Spleen (tissue), 11 donors: ENCODE measurements at regions not wholly inside any gene's neighbourhood (a gene's known extent, or its start where the extent isn't known, plus 50 kb on each side); places are given as distances from the start of the nearest gene placed in this dataset.

ENCODE experiments used
- DNase-seq: peaks from one replicate; pipeline ENCODE4 v3.0.0-alpha.2; 2020
- H3K27ac ChIP-seq, 8 donors: fragments of 200-600 bp; sonication (generic) in 7 of 8; 1 replicate in 4 of 8; 2 replicates in 4 of 8; pipeline versions ENCODE4 v1.5.0 to v1.8.0; 2016 to 2021; ENCODE audit warnings: inconsistent platforms in 4 of 8, mild to moderate bottlenecking in 4 of 8, moderate library complexity in 1 of 8
- H3K27me3 ChIP-seq, 7 donors: fragments of 200-600 bp; sonication (generic) in 6 of 7; replicated peaks in 1 of 7; 1 replicate in 4 of 7; 2 replicates in 3 of 7; pipeline versions ENCODE4 v1.5.0 to v1.8.0; 2016 to 2021; ENCODE audit warnings: inconsistent platforms in 3 of 7, mild to moderate bottlenecking in 1 of 7
- H3K36me3 ChIP-seq, 6 donors: fragments of 200-600 bp; sonication (generic) in 5 of 6; 1 replicate in 4 of 6; 2 replicates in 2 of 6; pipeline versions ENCODE4 v1.5.0 to v1.8.0; 2016 to 2021; ENCODE audit warnings: inconsistent platforms in 2 of 6
- H3K4me1 ChIP-seq, 6 donors: fragments of 200-600 bp; sonication (generic) in 5 of 6; 1 replicate in 3 of 6; 2 replicates in 3 of 6; pipeline versions ENCODE4 v1.5.0 to v1.8.0; 2016 to 2021; ENCODE audit warnings: inconsistent platforms in 3 of 6
- H3K4me3 ChIP-seq, 8 donors: fragments of 200-600 bp; sonication (generic) in 7 of 8; 1 replicate in 4 of 8; 2 replicates in 4 of 8; pipeline versions ENCODE4 v1.5.0 to v1.8.0; 2016 to 2021; ENCODE audit warnings: inconsistent platforms in 4 of 8, mild to moderate bottlenecking in 4 of 8, moderate library complexity in 2 of 8
- H3K9me3 ChIP-seq, 8 donors: fragments of 200-600 bp; sonication (generic) in 7 of 8; 1 replicate in 4 of 8; 2 replicates in 4 of 8; pipeline versions ENCODE4 v1.5.0 to v1.8.0; 2016 to 2021; ENCODE audit warnings: inconsistent platforms in 4 of 8
- POLR2A ChIP-seq, 3 donors: fragments of 450-650 bp; IDR thresholded peaks; one replicate each; pipeline ENCODE4 v1.5.1; 2017; ENCODE audit warnings: antibody characterized with exemption in 3 of 3, mild to moderate bottlenecking in 1 of 3
- POLR2AphosphoS5 ChIP-seq, 3 donors: sonication (generic); formaldehyde crosslinking; IDR thresholded peaks; one replicate each; pipeline ENCODE4 v1.5.1; 2017; ENCODE audit warnings: antibody characterized with exemption in 3 of 3
- WGBS, 5 donors: extraction: QIAGEN DNeasy Blood & Tissue Kit in 3 of 5; methylation state at CpG; one replicate each; pipeline versions ENCODE4 v1.1.5 to v1.1.7; 2013 to 2018; 5-methylcytosine and 5-hydroxymethylcytosine counted together
- intact Hi-C: fragments of 100-400 bp; cut with DNase I; formaldehyde crosslinking; loops from one replicate; pipeline ENCODE4 v1.15.0; 2023; ENCODE audit warnings: low total_unique reads
- TF ChIP-seq, protein P1 (sequence below), 11 experiments: fragments of 200-600 bp in 7 of 11; fragments of 450-650 bp in 4 of 11; sonication (generic) in 4 of 11; IDR thresholded peaks in 8 of 11; conservative IDR thresholded peaks in 3 of 11; 1 replicate in 7 of 11; 2 replicates in 4 of 11; pipeline versions ENCODE4 v1.4.0 to v1.8.0; 2016 to 2021; ENCODE audit warnings: antibody characterized with exemption in 11 of 11, inconsistent platforms in 4 of 11, mild to moderate bottlenecking in 1 of 11
- donor health status: healthy with polysubstance abuse.
- donor health status: DM: no; HTN: no; CAD: no; lungs with moderate emphysema.
- donor health status: DM: no; HTN: no; CAD: no.
- donor health status: Bipolar disorder and iron deficiency.
- donor health status: healthy.
- donor health status: DM: no; HTN: no; CAD: no.
- donor health status: DM: yes; HTN: yes; CAD: no.

- H3K4me3 ChIP-seq: no peak overlapping the region
- WGBS, 5 donors: 63 to 67% (median 65%) methylated on average over 3 of the region's 3 CpGs
- peaks cover 0 to 13% (median 5%) of the 10 kb centered on the region in 8 donors for H3K9me3 ChIP-seq
- no peaks in the 10 kb centered on the region for H3K4me1 ChIP-seq
- intact Hi-C loops: no loop called here
- H3K36me3 ChIP-seq: no peaks in the 10 kb centered on the region
- no peak for DNase-seq
- TF ChIP-seq POLR2A (IDR thresholded peaks at IDR 0.05) (no peak), POLR2AphosphoS5 (IDR thresholded peaks at IDR 0.05) (no peak)
- TF ChIP-seq, protein P1, sequence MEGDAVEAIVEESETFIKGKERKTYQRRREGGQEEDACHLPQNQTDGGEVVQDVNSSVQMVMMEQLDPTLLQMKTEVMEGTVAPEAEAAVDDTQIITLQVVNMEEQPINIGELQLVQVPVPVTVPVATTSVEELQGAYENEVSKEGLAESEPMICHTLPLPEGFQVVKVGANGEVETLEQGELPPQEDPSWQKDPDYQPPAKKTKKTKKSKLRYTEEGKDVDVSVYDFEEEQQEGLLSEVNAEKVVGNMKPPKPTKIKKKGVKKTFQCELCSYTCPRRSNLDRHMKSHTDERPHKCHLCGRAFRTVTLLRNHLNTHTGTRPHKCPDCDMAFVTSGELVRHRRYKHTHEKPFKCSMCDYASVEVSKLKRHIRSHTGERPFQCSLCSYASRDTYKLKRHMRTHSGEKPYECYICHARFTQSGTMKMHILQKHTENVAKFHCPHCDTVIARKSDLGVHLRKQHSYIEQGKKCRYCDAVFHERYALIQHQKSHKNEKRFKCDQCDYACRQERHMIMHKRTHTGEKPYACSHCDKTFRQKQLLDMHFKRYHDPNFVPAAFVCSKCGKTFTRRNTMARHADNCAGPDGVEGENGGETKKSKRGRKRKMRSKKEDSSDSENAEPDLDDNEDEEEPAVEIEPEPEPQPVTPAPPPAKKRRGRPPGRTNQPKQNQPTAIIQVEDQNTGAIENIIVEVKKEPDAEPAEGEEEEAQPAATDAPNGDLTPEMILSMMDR (IDR thresholded peaks at IDR 0.05 in 8 of 11, conservative IDR thresholded peaks at IDR 0.05 in 3 of 11): no peak
- H3K27ac ChIP-seq: no peak overlapping the region
- peaks cover 0 to 8% (median 0%) of the 10 kb centered on the region in 7 donors for H3K27me3 ChIP-seq
Measured at GRCh38 chr1:75984781-75985180, 52.6 kb upstream of the ASB17 start.

DNA sequence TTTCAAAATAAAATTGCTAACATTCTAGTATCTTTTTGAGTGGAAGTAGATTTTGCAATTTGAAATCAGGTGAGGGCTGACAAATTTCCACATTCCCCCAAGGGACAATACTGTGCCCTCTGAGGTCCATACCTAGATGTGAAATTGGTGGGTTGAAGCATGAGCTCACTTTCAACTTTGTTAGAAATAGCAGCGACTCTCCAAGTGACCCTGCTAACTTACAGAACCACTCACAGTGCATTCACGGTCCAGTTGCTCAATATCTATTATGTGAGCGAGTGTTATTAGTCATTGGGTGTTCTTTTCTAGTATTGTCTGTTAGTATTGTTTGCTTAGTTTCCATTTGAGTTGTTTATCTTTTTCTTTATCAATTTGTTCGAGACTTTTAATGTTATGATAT is 53.6 kb upstream of the ASB17 start:
- intact Hi-C loops: no loop called here

GRCh38 chr1:75986478-75986877 is 54.3 kb upstream of the ASB17 start:
- no peak for DNase-seq
- H3K27ac ChIP-seq: no peak overlapping the region
- peaks cover 0 to 10% (median 0%) of the 10 kb centered on the region in 7 donors for H3K27me3 ChIP-seq
- intact Hi-C loops: no loop called here
- TF ChIP-seq, protein P1 (IDR thresholded peaks at IDR 0.05 in 8 of 11, conservative IDR thresholded peaks at IDR 0.05 in 3 of 11): no peak
- TF ChIP-seq POLR2AphosphoS5 (IDR thresholded peaks at IDR 0.05) (no peak), POLR2A (IDR thresholded peaks at IDR 0.05) (no peak)
- H3K9me3 ChIP-seq: peaks cover 0 to 13% (median 5%) of the 10 kb centered on the region in 8 donors
- no peaks in the 10 kb centered on the region for H3K36me3 ChIP-seq
- H3K4me1 ChIP-seq: no peaks in the 10 kb centered on the region
- H3K4me3 ChIP-seq: no peak overlapping the region

More for the DNA sequence above, 53.6 kb upstream of the ASB17 start:
- Histone ChIP-seq H3K4me1 (no peaks in the 10 kb centered on the region), H3K4me3 (no peak overlapping the region), H3K27me3 (peaks cover 0 to 10% (median 0%) of the 10 kb centered on the region in 7 donors), H3K36me3 (no peaks in the 10 kb centered on the region), H3K9me3 (peaks cover 0 to 13% (median 5%) of the 10 kb centered on the region in 8 donors), H3K27ac (no peak overlapping the region)
- WGBS, 5 donors: 65 to 80% (median 78%) methylated on average over 4 of the region's 4 CpGs
- DNase-seq: no peak
- TF ChIP-seq, protein P1 (IDR thresholded peaks at IDR 0.05 in 8 of 11, conservative IDR thresholded peaks at IDR 0.05 in 3 of 11): no peak
- TF ChIP-seq POLR2A (IDR thresholded peaks at IDR 0.05): no peak
- TF ChIP-seq POLR2AphosphoS5 (IDR thresholded peaks at IDR 0.05): no peak

- no peak overlapping the region for H3K4me3 ChIP-seq
- no peaks in the 10 kb centered on the region for H3K4me1 ChIP-seq
- H3K36me3 ChIP-seq: no peaks in the 10 kb centered on the region
- no peak for DNase-seq
- intact Hi-C loops: no loop called here
- TF ChIP-seq POLR2A (IDR thresholded peaks at IDR 0.05) (no peak), POLR2AphosphoS5 (IDR thresholded peaks at IDR 0.05) (no peak)
- TF ChIP-seq, protein P1 (IDR thresholded peaks at IDR 0.05 in 8 of 11, conservative IDR thresholded peaks at IDR 0.05 in 3 of 11): no peak
- H3K27ac ChIP-seq: no peak overlapping the region
- peaks cover 0 to 10% (median 0%) of the 10 kb centered on the region in 7 donors for H3K27me3 ChIP-seq
- 86 to 93% (median 87%) methylated on average over 3 of the region's 3 CpGs for WGBS, 5 donors
- H3K9me3 ChIP-seq: peaks cover 0 to 4% (median 0%) of the 10 kb centered on the region in 8 donors
Measured at GRCh38 chr1:75989121-75989520, 56.9 kb upstream of the ASB17 start.
